GM12875 (cell line): ENCODE measurements at regions not wholly inside any gene's neighbourhood (a gene's known extent, or its start where the extent isn't known, plus 50 kb on each side); places are given as distances from the start of the nearest gene placed in this dataset.

Experiments
- H3K4me3 ChIP-seq: one replicate; pipeline ENCODE4 v1.5.1; 2011; ENCODE audit warnings: low read depth, low read length, control low read depth
- CTCF ChIP-seq: IDR thresholded peaks from 2 replicates; pipeline ENCODE4 v1.5.1; 2011; ENCODE audit warnings: low read depth, mild to moderate bottlenecking, control low read depth, inconsistent platforms, low read length, moderate library complexity, borderline replicate concordance; ENCODE audit not compliant: insufficient read depth

GRCh38 chr10:59595593-59595992 lies 114.1 kb downstream of the SLC16A9 start:
- no peak for TF ChIP-seq CTCF
- no peak overlapping the region for H3K4me3 ChIP-seq

- TF ChIP-seq CTCF, result no peak
- no peak overlapping the region for H3K4me3 ChIP-seq
Measured at GRCh38 chr10:59593768-59594167, 115.9 kb downstream of the SLC16A9 start.

- no peak for TF ChIP-seq CTCF
- no peak overlapping the region for H3K4me3 ChIP-seq
Measured at GRCh38 chr10:59589796-59590195, 119.9 kb downstream of the SLC16A9 start.

- no peak for TF ChIP-seq CTCF
- H3K4me3 ChIP-seq, result no peak overlapping the region
Measured at GRCh38 chr10:59588791-59589190, 120.9 kb downstream of the SLC16A9 start.

- no peak for TF ChIP-seq CTCF
- H3K4me3 ChIP-seq, result no peak overlapping the region
Measured at GRCh38 chr10:59587756-59588140, 121.9 kb downstream of the SLC16A9 start.

GRCh38 chr10:59587083-59587755 lies 122.4 kb downstream of the SLC16A9 start:
- TF ChIP-seq CTCF, result no peak
- no peak overlapping the region for H3K4me3 ChIP-seq

- no peak for TF ChIP-seq CTCF
- no peak overlapping the region for H3K4me3 ChIP-seq
Measured at GRCh38 chr10:59586407-59586891, 123.2 kb downstream of the SLC16A9 start.
